K562 (cell line): ENCODE measurements at regions not wholly inside any gene's neighbourhood (a gene's known extent, or its start where the extent isn't known, plus 50 kb on each side); places are given as distances from the start of the nearest gene placed in this dataset.

Experiments used
- ATAC-seq: fragments of 200-7000 bp; cut with Tn5 transposase; 3 replicates; pipeline ENCODE4 v1.9.1; 2020; ENCODE audit warnings: moderate library complexity
- BruUV-seq: library from RNA; stranded (reverse); fragments of 400-500 nt; replicated peaks from 2 replicates; lab custom pipeline; 2021; lab: Mats Ljungman, UMichigan
- CTCF ChIA-PET: fragments of 300-600 bp; formaldehyde crosslinking; extraction: SDS; loops from one replicate; lab custom pipeline; 2021; ENCODE audit warnings: low intra/inter-chr PET ratio; lab: Yijun Ruan, JAX
- POLR2A ChIA-PET: fragments of 300-600, 350-650 bp; sonication (Branson Sonifier 250); formaldehyde crosslinking; extraction: SDS; loops from one replicate; lab custom pipeline; 2021; ENCODE audit warnings: antibody characterized with exemption, inconsistent platforms; lab: Yijun Ruan, JAX
- DNase-seq, 4 experiments: peaks; one replicate each; pipeline versions ENCODE4 v3.0.0 to v3.0.0-alpha.2; 2011 to 2018; ENCODE audit warnings: low spot score in 3 of 4, mixed read lengths in 3 of 4; ENCODE audit errors: extremely low read depth in 1 of 4
- FAIRE-seq: peaks from 2 replicates; lab custom pipeline; 2011; peaks lifted over from hg19 to GRCh38; lab: Jason Lieb, UNC
- H2AFZ ChIP-seq: 2 replicates; pipeline ENCODE4 v1.6.0; 2011; ENCODE audit warnings: low read depth, low read length, control low read depth, inconsistent platforms
- H3K27ac ChIP-seq: fragments of 200-600 bp; 3 replicates; pipeline ENCODE4 v1.8.0; 2011; ENCODE audit warnings: low read depth, mild to moderate bottlenecking, control low read depth, inconsistent platforms, low read length, moderate library complexity, mixed read lengths; ENCODE audit errors: extremely low read depth
- H3K27me3 ChIP-seq, 2 experiments: fragments of 300-600 bp in 1 of 2; 2 replicates in 1 of 2; 3 replicates in 1 of 2; pipeline versions ENCODE4 v1.6.0 to v1.8.0; 2011; ENCODE audit warnings: inconsistent platforms in 2 of 2, low read length in 2 of 2, mild to moderate bottlenecking in 1 of 2, mixed read lengths in 1 of 2, moderate library complexity in 1 of 2; ENCODE audit not compliant: control insufficient read depth in 2 of 2, insufficient read depth in 2 of 2
- H3K36me3 ChIP-seq: fragments of 300-600 bp; 3 replicates; pipeline ENCODE4 v1.8.0; 2011; ENCODE audit warnings: mild to moderate bottlenecking, low read length, inconsistent platforms; ENCODE audit not compliant: control insufficient read depth, insufficient read depth
- H3K4me1 ChIP-seq, 2 experiments: fragments of 200-600 bp in 1 of 2; replicated peaks in 1 of 2; 2 replicates in 1 of 2; 3 replicates in 1 of 2; pipeline versions ENCODE4 v1.5.1 to v1.8.0; 2011; ENCODE audit warnings: inconsistent platforms in 2 of 2, low read length in 2 of 2, mild to moderate bottlenecking in 1 of 2, mixed read lengths in 1 of 2, moderate library complexity in 1 of 2; ENCODE audit not compliant: control insufficient read depth in 2 of 2, insufficient read depth in 2 of 2
- H3K4me2 ChIP-seq: 2 replicates; pipeline ENCODE4 v1.6.1; 2011; ENCODE audit warnings: low read length, control low read depth, inconsistent platforms, mixed read lengths; ENCODE audit not compliant: insufficient read depth
- H3K4me3 ChIP-seq: fragments of 200-600 bp; sonication (generic), shearing (Covaris generic); 2 replicates; pipeline ENCODE4 v1.5.1; 2016; ENCODE audit warnings: control low read depth, inconsistent platforms
- H3K79me2 ChIP-seq: fragments of 200-600 bp; 3 replicates; pipeline ENCODE4 v1.8.0; 2011; ENCODE audit warnings: low read length, inconsistent platforms; ENCODE audit not compliant: control insufficient read depth, insufficient read depth
- H3K9ac ChIP-seq, 2 experiments: 2 replicates each; pipeline versions ENCODE4 v1.6.0 to v1.6.1; 2011; ENCODE audit warnings: low read depth in 2 of 2, low read length in 2 of 2, control low read depth in 1 of 2, inconsistent platforms in 1 of 2, mild to moderate bottlenecking in 1 of 2, mixed read lengths in 1 of 2; ENCODE audit not compliant: insufficient read depth in 1 of 2
- H3K9me1 ChIP-seq: one replicate; pipeline ENCODE4 v1.6.0; 2011; ENCODE audit warnings: inconsistent platforms, mild to moderate bottlenecking, low read length, moderate library complexity; ENCODE audit not compliant: control insufficient read depth, insufficient read depth
- H3K9me3 ChIP-seq: replicated peaks from 2 replicates; pipeline ENCODE4 v1.5.1; 2011; ENCODE audit warnings: low read depth, low read length, inconsistent platforms; ENCODE audit not compliant: control insufficient read depth, insufficient read depth
- H4K20me1 ChIP-seq: replicated peaks from 2 replicates; pipeline ENCODE4 v1.6.1; 2011; ENCODE audit warnings: low read length, inconsistent platforms, mixed read lengths; ENCODE audit not compliant: control insufficient read depth, insufficient read depth
- ASH1L ChIP-seq: fragments of 450-650 bp; IDR thresholded peaks from 2 replicates; pipeline ENCODE4 v1.6.1; 2018; ENCODE audit warnings: borderline replicate concordance, mild to moderate bottlenecking, low read depth; ENCODE audit not compliant: partially characterized antibody
- ELK1 ChIP-seq: sonication (generic); formaldehyde crosslinking; IDR thresholded peaks from 2 replicates; pipeline ENCODE4 v1.8.1; 2022; ENCODE audit warnings: missing genetic modification reagents
- FOXK2 ChIP-seq, 2 experiments: fragments of 450-650 bp; IDR thresholded peaks in 1 of 2; conservative IDR thresholded peaks in 1 of 2; 2 replicates each; pipeline ENCODE4 v1.6.1; 2016; ENCODE audit warnings: low read depth in 2 of 2, mild to moderate bottlenecking in 1 of 2
- MXI1 ChIP-seq: IDR thresholded peaks from 2 replicates; pipeline ENCODE4 v1.6.1; 2011; ENCODE audit warnings: low read depth, mild to moderate bottlenecking, improper control_type of control experiment, low read length
- NBN ChIP-seq: fragments of 450-650 bp; IDR thresholded peaks from 2 replicates; pipeline ENCODE4 v1.6.1; 2016; ENCODE audit warnings: low read depth, mild to moderate bottlenecking
- RBM22 ChIP-seq: fragments of 200-400 bp; formaldehyde crosslinking; IDR thresholded peaks from 2 replicates; pipeline ENCODE4 v1.6.1; 2018; ENCODE audit warnings: low read length, low read depth; ENCODE audit not compliant: poor library complexity, severe bottlenecking
- SNRNP70 ChIP-seq: fragments of 200-400 bp; formaldehyde crosslinking; optimal IDR thresholded peaks from 2 replicates; pipeline ENCODE3; 2017; ENCODE audit warnings: low read depth, low read length
- SRSF1 ChIP-seq: fragments of 200-400 bp; formaldehyde crosslinking; IDR thresholded peaks from 2 replicates; pipeline ENCODE4 v1.6.1; 2017; ENCODE audit warnings: mild to moderate bottlenecking, low read depth, low read length, moderate library complexity
- ZNF311 ChIP-seq: fragments of 250-450 bp; sonication (Bioruptor Pico); IDR thresholded peaks from 2 replicates; pipeline ENCODE4 v1.4.0; 2020; ENCODE audit warnings: mild to moderate bottlenecking, moderate library complexity
- ZNF609 ChIP-seq: sonication (generic); formaldehyde crosslinking; IDR thresholded peaks from 2 replicates; pipeline ENCODE4 v1.8.1; 2023; ENCODE audit warnings: missing genetic modification reagents, mild to moderate bottlenecking, borderline replicate concordance
- WGBS: fragments of 100-300 bp; shearing (Covaris generic); methylation state at CpG from one replicate; pipeline ENCODE4 v1.1.6; 2016; ENCODE audit warnings: low coverage, mixed read lengths; ENCODE audit not compliant: insufficient coverage; ENCODE audit errors: missing lambda C conversion rate; 5-methylcytosine and 5-hydroxymethylcytosine counted together
- in situ Hi-C: fragments of 300-500 bp; cut with MboI; formaldehyde crosslinking; loops from 4 replicates; pipeline ENCODE4 v1.15.0; 2018; ENCODE audit warnings: inconsistent platforms, mixed read lengths
- intact Hi-C: fragments of 100-400 bp; cut with micrococcal nuclease; formaldehyde crosslinking; loops from 2 replicates; pipeline ENCODE4 v1.14.2; 2022

GRCh38 chr5:133875179-133875578 lies 93.2 kb downstream of the C5orf15 start (continued):
- TF ChIP-seq ELK1 (no peak), RBM22 (no peak), ZNF609 (no peak), MXI1 (no peak)

- ChIA-PET CTCF (no interaction called here), POLR2A (no interaction called here)
- in situ Hi-C loops, result no loop called here
- WGBS, result 0% methylated on average over 2 of the region's 2 CpGs
- peaks cover 4 to 9% of the 10 kb centered on the region in 2 experiments; a peak in 3 of 5 replicates for H3K4me1 ChIP-seq
- BruUV-seq, result no TSS peak
- H3K4me2 ChIP-seq, result no peak overlapping the region
- H2AFZ ChIP-seq, result no peak overlapping the region
- FAIRE-seq (no peak), DNase-seq (no peak), ATAC-seq (no peak)
- H3K9ac ChIP-seq, result no peak overlapping the region
- no peaks in the 10 kb centered on the region for H3K79me2 ChIP-seq
- no peaks in the 10 kb centered on the region for H3K9me1 ChIP-seq
- H4K20me1 ChIP-seq, result no peaks in the 10 kb centered on the region
- no peak overlapping the region for H3K4me3 ChIP-seq
- H3K27me3 ChIP-seq, result peaks cover 5 to 7% of the 10 kb centered on the region in 2 experiments; a peak in 2 of 5 replicates
- intact Hi-C loops, result no loop called here
- H3K36me3 ChIP-seq, result no peaks in the 10 kb centered on the region
- H3K9me3 ChIP-seq, result no peaks in the 10 kb centered on the region
- no peak overlapping the region for H3K27ac ChIP-seq
- TF ChIP-seq ZNF311 (CRISPR knock-in tag) (no peak), ASH1L (no peak), NBN (no peak), SRSF1 (no peak), FOXK2 (conservative IDR thresholded peaks at IDR 0.05 in 1 of 2, IDR thresholded peaks at IDR 0.05 in 1 of 2; ENCODE audit: low read depth in 2 of 2) (no peak), SNRNP70 (no peak)
These were observed 95.0 kb downstream of the C5orf15 start for GRCh38 chr5:133873449-133873848.
